ENCODE measurements at regions not wholly inside any gene's neighbourhood (a gene's known extent, or its start where the extent isn't known, plus 50 kb on each side); places are given as distances from the start of the nearest gene placed in this dataset.

GRCh38 chr17:70713694-70714093 is 544.4 kb downstream of the KCNJ2 start (continued):
- no peak for TF ChIP-seq REST (IDR thresholded peaks at IDR 0.05; ENCODE audit: unreplicated experiment)

GRCh38 chr17:70716551-70716950 is 547.2 kb downstream of the KCNJ2 start:
- Histone ChIP-seq H3K36me3 (ENCODE audit: insufficient read depth) (no peaks in the 10 kb centered on the region), H3K4me2 (no peak overlapping the region), H3K4me1 (ENCODE audit: insufficient read depth) (no peaks in the 10 kb centered on the region), H3K27me3 (ENCODE audit: insufficient read depth) (no peaks in the 10 kb centered on the region), H3F3A (replicated peaks; ENCODE audit: low read depth) (no peaks in the 10 kb centered on the region), H3K4me3 (no peak overlapping the region), H4K20me1 (replicated peaks; ENCODE audit: insufficient read depth) (no peaks in the 10 kb centered on the region), H2AFZ (no peak overlapping the region), H3K9me2 (ENCODE audit: insufficient read depth) (no peaks in the 10 kb centered on the region), H3K79me2 (replicated peaks; ENCODE audit: insufficient read depth) (no peaks in the 10 kb centered on the region), H3K27ac (ENCODE audit: low read depth) (no peak overlapping the region)
- DNase-seq (ENCODE audit: low spot score) (no peak), ATAC-seq (no peak)
- Mint-ChIP-seq H3K27me3 (ENCODE audit: insufficient read depth, low read depth, poor library complexity) (no peaks in the 10 kb centered on the region), H3K27ac (no peak overlapping the region), H3K4me3 (no peak overlapping the region), H3K36me3 (ENCODE audit: low read depth) (no peaks in the 10 kb centered on the region), H3K4me1 (no peaks in the 10 kb centered on the region), H3K9me3 (no peaks in the 10 kb centered on the region)
- TF ChIP-seq REST (IDR thresholded peaks at IDR 0.05; ENCODE audit: unreplicated experiment) (no peak), CTCF (conservative IDR thresholded peaks at IDR 0.05; ENCODE audit: low read depth in 2 of 2) (no peak), ZNF114 (CRISPR knock-in tag; IDR thresholded peaks at IDR 0.05) (no peak), JUNB (IDR thresholded peaks at IDR 0.05; ENCODE audit: unreplicated experiment) (no peak), EZH2phosphoT487 (IDR thresholded peaks at IDR 0.05; ENCODE audit: unreplicated experiment) (no peak), EZH2 (IDR thresholded peaks at IDR 0.05; ENCODE audit: low read depth, unreplicated experiment) (no peak)

Data from GM23338 (cell line).